BLaER1 (cell line): ENCODE measurements at regions not wholly inside any gene's neighbourhood (a gene's known extent, or its start where the extent isn't known, plus 50 kb on each side); places are given as distances from the start of the nearest gene placed in this dataset.

Experiments used
- H3K27ac ChIP-seq: shearing (Covaris generic); formaldehyde crosslinking; 2 replicates; pipeline ENCODE4 v1.8.1; 2022
- H3K27me3 ChIP-seq: shearing (Covaris generic); formaldehyde crosslinking; 2 replicates; pipeline ENCODE4 v1.8.1; 2022
- H3K36me3 ChIP-seq: shearing (Covaris generic); formaldehyde crosslinking; 2 replicates; pipeline ENCODE4 v1.8.1; 2022
- H3K4me1 ChIP-seq: shearing (Covaris generic); formaldehyde crosslinking; 2 replicates; pipeline ENCODE4 v1.8.1; 2022
- H3K4me2 ChIP-seq: shearing (Covaris generic); formaldehyde crosslinking; 2 replicates; pipeline ENCODE4 v1.8.1; 2022
- H3K4me3 ChIP-seq: shearing (Covaris generic); formaldehyde crosslinking; 2 replicates; pipeline ENCODE4 v1.8.1; 2022
- H3K9ac ChIP-seq: shearing (Covaris generic); formaldehyde crosslinking; 2 replicates; pipeline ENCODE4 v1.8.1; 2022
- H3K9me3 ChIP-seq: shearing (Covaris generic); formaldehyde crosslinking; 2 replicates; pipeline ENCODE4 v1.8.1; 2022
- H4K20me1 ChIP-seq: shearing (Covaris generic); formaldehyde crosslinking; 2 replicates; pipeline ENCODE4 v1.8.1; 2022
- Cebpa-rat ChIP-seq: shearing (Covaris generic); IDR thresholded peaks from 2 replicates; pipeline ENCODE4 v1.8.1; 2022

DNA sequence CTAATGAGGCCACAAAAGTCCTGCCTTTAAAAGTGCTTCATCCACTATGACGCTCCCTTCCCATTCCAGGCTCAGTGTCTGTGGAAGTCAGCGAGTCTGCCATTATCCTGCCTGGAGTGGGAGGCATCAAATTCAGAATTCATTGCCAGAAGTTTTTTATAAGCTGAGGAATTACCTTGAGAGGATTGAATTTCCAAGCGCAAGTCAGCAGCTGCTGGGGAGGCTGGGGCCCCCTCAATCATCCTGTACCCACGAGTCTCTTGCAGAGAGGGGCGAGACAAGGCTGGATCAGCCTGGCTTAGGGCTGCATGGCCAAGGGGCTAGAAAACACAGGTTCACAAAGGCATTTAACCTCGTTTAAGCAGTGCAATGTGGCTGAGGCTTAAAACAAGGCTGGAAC is 170.5 kb upstream of the NOCT start:
- H3K4me2 ChIP-seq, result no peak overlapping the region
- H3K36me3 ChIP-seq, result no peaks in the 10 kb centered on the region
- H3K4me3 ChIP-seq, result no peak overlapping the region
- H3K9ac ChIP-seq, result no peak overlapping the region
- no peaks in the 10 kb centered on the region for H3K27me3 ChIP-seq
- no peak for TF ChIP-seq Cebpa-rat
- H3K27ac ChIP-seq, result no peak overlapping the region
- H3K4me1 ChIP-seq, result no peaks in the 10 kb centered on the region
- H3K9me3 ChIP-seq, result no peaks in the 10 kb centered on the region
- H4K20me1 ChIP-seq, result no peaks in the 10 kb centered on the region

DNA sequence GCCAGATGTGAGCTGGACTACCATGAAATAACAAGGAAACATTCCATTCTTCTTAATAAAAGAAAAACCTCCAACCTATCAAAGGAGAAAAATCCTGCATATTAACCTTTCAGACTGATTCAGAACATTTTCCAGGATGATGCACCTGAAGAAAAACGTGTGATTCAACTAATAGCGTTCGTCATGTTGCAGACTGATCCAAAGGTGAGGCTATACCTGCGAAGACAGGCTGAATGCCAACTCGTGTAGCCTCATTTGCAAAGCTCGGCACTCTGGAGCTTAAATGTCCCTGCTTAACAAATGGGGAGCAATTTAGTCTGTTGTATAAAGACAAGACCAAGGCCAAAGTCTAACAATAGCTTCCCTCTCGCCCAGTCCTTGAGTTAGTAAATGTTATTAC is 172.0 kb upstream of the NOCT start:
- Histone ChIP-seq H3K27ac (no peak overlapping the region), H3K9ac (no peak overlapping the region), H3K9me3 (no peaks in the 10 kb centered on the region), H3K4me2 (no peak overlapping the region), H3K4me1 (no peaks in the 10 kb centered on the region), H3K36me3 (no peaks in the 10 kb centered on the region), H3K27me3 (no peaks in the 10 kb centered on the region), H3K4me3 (no peak overlapping the region), H4K20me1 (no peaks in the 10 kb centered on the region)
- no peak for TF ChIP-seq Cebpa-rat

DNA sequence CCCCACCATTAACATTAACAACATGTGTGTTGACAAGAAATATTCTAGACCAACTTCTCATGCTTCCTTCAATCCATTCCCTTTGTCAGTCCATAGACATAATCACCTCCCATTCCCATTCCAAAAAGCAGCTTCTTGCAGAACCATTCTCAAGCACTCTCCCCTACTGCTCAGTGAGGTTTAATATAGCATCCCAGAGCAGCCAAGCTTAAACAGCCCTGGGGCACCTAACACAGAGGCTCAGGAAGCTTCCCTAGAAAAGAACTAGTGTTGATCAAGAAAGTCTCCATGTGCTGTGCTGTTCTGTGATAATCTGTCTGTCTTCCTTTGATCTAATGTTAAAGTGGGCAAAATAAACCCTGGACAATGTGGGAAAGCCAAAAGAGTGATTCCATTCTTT is 174.2 kb upstream of the NOCT start:
- Histone ChIP-seq H3K27ac (no peak overlapping the region), H3K4me3 (no peak overlapping the region), H4K20me1 (no peaks in the 10 kb centered on the region), H3K27me3 (no peaks in the 10 kb centered on the region), H3K4me1 (no peaks in the 10 kb centered on the region), H3K36me3 (no peaks in the 10 kb centered on the region), H3K4me2 (no peak overlapping the region), H3K9ac (no peak overlapping the region), H3K9me3 (no peaks in the 10 kb centered on the region)
- no peak for TF ChIP-seq Cebpa-rat

DNA sequence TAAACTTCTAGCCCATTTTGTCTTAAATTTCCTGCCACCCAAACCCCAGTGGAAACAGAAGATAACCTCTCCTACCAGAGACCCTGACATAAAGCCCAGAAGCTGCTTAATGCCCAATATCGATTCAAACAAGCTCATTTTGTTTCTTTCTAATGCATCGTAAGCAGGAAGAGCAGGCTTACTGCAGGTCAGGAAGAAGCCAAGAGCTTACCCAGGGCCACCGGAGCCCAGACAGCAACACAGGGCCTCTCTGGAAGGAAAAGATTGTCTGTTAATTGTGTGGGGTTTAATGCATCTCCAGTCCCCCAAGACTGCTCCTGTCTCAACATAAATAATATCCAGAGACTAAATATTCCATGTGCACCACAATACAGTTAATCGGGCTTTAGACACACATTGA is 177.3 kb upstream of the NOCT start:
- Histone ChIP-seq H4K20me1 (no peaks in the 10 kb centered on the region), H3K27ac (no peak overlapping the region), H3K9ac (no peak overlapping the region), H3K4me3 (no peak overlapping the region), H3K9me3 (no peaks in the 10 kb centered on the region), H3K36me3 (no peaks in the 10 kb centered on the region), H3K4me2 (no peak overlapping the region), H3K4me1 (no peaks in the 10 kb centered on the region), H3K27me3 (no peaks in the 10 kb centered on the region)
- TF ChIP-seq Cebpa-rat, result no peak

DNA sequence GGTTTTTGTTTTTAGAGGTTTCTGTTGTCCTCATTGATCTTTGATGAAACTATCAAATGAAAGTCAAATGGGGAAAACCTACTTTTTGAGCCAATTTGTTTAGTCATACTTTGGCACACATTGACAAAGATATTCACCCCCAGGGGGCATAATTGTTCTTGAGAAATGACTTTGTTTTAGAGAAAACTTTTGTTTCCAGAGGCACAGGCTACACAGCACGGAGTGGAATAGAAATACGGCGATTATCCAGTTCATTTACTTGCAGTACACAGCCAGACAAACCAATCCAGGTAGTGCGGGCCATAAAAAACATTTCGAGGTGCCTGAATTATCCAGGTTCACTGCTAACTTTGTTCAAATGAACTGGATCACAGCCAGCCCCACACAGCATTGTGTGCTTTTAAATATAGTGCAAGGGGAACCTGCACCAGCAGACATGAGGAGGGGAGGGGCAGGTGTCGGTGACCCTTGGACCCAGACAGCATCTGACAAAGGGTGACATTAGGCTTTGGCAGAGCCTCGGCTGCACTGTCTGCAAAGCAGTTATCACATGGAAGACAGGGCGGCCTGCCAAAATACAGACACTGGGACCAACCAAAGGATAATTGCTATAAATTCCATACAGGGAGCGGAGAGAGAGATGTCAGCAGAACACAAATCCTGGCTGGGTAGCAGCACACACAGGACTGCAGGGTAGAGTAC is 179.6 kb upstream of the NOCT start:
- no peaks in the 10 kb centered on the region for H4K20me1 ChIP-seq
- H3K27ac ChIP-seq, result no peak overlapping the region
- no peaks in the 10 kb centered on the region for H3K4me1 ChIP-seq
- no peak for TF ChIP-seq Cebpa-rat
- H3K36me3 ChIP-seq, result no peaks in the 10 kb centered on the region
- no peak overlapping the region for H3K4me2 ChIP-seq
- H3K4me3 ChIP-seq, result no peak overlapping the region
- no peak overlapping the region for H3K9ac ChIP-seq
- no peaks in the 10 kb centered on the region for H3K27me3 ChIP-seq
- H3K9me3 ChIP-seq, result no peaks in the 10 kb centered on the region

DNA sequence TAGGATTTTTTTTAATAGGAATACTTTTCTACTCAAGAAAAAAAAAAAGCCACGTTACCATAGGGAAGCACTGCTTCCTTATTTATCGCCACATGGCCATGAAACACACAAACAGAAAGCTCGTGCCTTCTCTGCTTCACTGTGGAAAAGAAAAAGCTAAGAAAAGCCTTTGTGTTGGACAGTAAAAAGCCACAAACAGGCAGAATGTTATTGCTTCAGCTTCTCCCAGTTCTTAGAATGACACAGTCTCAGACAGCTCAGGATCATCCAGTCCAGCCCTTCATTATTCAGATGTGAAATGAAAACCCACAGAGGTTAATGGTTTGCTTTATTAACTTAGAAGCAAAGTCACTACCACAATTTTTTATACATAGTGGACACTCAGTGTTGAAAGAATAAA is 181.6 kb upstream of the NOCT start:
- Histone ChIP-seq H4K20me1 (no peaks in the 10 kb centered on the region), H3K4me2 (no peak overlapping the region), H3K4me3 (no peak overlapping the region), H3K36me3 (no peaks in the 10 kb centered on the region), H3K4me1 (no peaks in the 10 kb centered on the region), H3K27me3 (no peaks in the 10 kb centered on the region), H3K27ac (no peak overlapping the region), H3K9me3 (no peaks in the 10 kb centered on the region), H3K9ac (no peak overlapping the region)
- TF ChIP-seq Cebpa-rat, result no peak

DNA sequence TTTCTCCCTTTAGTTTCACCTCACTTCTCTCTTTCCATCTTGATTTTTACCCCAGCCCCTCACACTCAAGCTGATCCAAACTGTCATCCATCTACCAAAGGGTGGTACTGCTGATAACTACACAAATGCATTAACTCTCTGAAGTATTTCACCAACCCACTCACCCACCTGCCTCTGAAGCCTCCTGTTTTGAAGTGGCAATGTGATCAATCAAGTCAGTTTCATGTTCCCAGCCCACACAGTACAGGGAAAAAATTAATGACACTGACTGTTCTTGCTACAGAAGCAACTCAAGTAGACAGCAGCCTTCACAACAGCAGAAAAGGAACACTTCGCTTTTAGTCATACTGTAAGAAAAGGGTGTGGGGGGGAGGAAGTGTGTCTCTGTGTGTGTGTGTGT is 183.0 kb upstream of the NOCT start:
- Histone ChIP-seq H3K9ac (no peak overlapping the region), H3K9me3 (no peaks in the 10 kb centered on the region), H3K36me3 (no peaks in the 10 kb centered on the region), H3K4me1 (no peaks in the 10 kb centered on the region), H3K4me2 (no peak overlapping the region), H3K27ac (no peak overlapping the region), H3K27me3 (no peaks in the 10 kb centered on the region), H3K4me3 (no peak overlapping the region), H4K20me1 (no peaks in the 10 kb centered on the region)
- no peak for TF ChIP-seq Cebpa-rat

DNA sequence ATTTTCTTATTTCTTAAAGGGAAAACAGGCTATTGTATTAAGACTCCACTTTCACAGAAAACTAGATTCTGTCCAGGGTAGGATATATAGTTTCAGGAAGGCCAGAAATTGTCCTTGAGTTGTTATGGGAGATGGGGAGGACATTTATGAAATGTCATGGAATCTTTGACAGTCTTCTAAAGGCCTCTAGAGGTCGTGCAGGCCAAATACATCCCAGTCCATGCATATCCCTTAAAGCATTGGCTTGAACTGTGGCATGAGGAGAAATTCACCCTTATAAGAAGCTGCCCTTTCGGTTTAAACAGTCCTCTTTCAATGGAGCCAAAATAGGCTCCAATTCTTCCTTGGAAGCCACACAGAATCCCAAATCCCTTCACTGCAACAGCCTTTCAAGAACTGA is 183.6 kb upstream of the NOCT start:
- no peak for TF ChIP-seq Cebpa-rat
- no peaks in the 10 kb centered on the region for H3K9me3 ChIP-seq
- no peaks in the 10 kb centered on the region for H4K20me1 ChIP-seq
- H3K27me3 ChIP-seq, result no peaks in the 10 kb centered on the region
- no peak overlapping the region for H3K27ac ChIP-seq
- no peak overlapping the region for H3K4me2 ChIP-seq
- H3K4me3 ChIP-seq, result no peak overlapping the region
- no peaks in the 10 kb centered on the region for H3K36me3 ChIP-seq
- H3K9ac ChIP-seq, result no peak overlapping the region
- no peaks in the 10 kb centered on the region for H3K4me1 ChIP-seq

DNA sequence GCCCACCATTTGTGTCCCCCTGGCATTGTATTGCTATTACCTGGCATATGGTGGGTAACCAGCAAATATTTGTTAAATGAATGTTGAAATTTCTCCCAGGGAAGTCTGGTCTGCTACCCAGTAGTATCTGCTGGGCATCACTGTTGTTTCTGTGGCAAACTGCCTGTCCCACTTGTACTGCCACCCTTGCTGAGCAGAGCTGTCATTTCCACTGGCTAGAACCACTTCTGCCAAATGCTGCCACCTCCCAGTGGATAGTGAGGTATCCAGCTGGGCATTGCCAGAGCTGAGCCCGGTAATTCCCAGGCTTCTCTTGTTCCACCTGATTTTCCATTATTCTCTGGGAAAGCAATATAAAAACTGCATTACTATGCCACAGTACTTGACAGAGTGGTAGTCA is 186.7 kb upstream of the NOCT start:
- no peak for TF ChIP-seq Cebpa-rat
- Histone ChIP-seq H3K4me3 (no peak overlapping the region), H3K4me1 (no peaks in the 10 kb centered on the region), H3K27me3 (no peaks in the 10 kb centered on the region), H4K20me1 (no peaks in the 10 kb centered on the region), H3K36me3 (no peaks in the 10 kb centered on the region), H3K27ac (no peak overlapping the region), H3K9ac (no peak overlapping the region), H3K9me3 (no peaks in the 10 kb centered on the region), H3K4me2 (no peak overlapping the region)

DNA sequence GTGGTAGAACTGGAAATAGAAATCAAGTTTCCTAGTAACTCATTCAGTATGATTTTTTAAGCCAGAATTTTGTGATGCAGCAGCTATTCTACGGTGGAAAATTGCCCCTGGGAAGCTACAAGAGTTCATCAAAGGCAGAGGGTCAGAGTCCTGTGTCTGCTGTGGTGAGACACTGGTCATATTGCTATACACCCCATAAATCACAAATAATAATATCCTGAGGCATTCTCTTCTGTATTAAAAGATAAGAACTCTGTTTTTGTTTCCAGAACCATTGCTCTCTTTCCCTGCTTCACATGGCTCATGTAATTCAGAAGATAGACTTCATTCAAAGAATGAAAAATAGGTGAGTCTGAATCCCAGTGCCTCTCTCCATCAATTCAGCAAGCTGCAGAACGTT is 188.8 kb upstream of the NOCT start:
- Histone ChIP-seq H3K27ac (no peak overlapping the region), H4K20me1 (no peaks in the 10 kb centered on the region)

DNA sequence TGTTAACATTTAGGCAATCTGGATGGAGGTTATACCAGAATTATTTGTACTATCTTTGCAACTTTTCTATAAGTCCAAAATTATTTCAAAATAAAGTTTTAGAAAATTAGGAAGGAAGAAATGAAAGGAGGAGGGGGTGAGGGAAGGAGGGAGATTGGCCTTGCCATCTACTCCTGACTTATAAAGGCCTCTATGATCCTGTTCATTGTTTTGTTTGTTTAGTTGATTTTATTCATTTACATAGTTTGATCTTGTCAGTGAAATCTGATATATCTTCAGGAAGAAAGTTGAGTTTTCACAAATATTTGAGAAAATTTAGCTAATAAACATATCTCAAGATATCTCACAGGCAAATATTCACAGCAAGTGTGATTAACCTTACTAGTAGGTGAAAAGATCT is 189.3 kb upstream of the NOCT start:
- Histone ChIP-seq H3K27me3 (no peaks in the 10 kb centered on the region), H3K4me2 (no peak overlapping the region), H4K20me1 (no peaks in the 10 kb centered on the region), H3K27ac (no peak overlapping the region), H3K9me3 (no peaks in the 10 kb centered on the region), H3K36me3 (no peaks in the 10 kb centered on the region), H3K4me1 (peaks cover 6% of the 10 kb centered on the region), H3K4me3 (no peak overlapping the region), H3K9ac (no peak overlapping the region)
- TF ChIP-seq Cebpa-rat, result no peak

More for the DNA sequence above, 188.8 kb upstream of the NOCT start:
- no peak for TF ChIP-seq Cebpa-rat
- Histone ChIP-seq H3K9ac (no peak overlapping the region), H3K36me3 (no peaks in the 10 kb centered on the region), H3K4me3 (no peak overlapping the region), H3K27me3 (no peaks in the 10 kb centered on the region), H3K4me2 (no peak overlapping the region), H3K4me1 (peaks cover 2% of the 10 kb centered on the region), H3K9me3 (no peaks in the 10 kb centered on the region)
